ENCODE measurements at regions not wholly inside any gene's neighbourhood (a gene's known extent, or its start where the extent isn't known, plus 50 kb on each side); places are given as distances from the start of the nearest gene placed in this dataset.

DNA sequence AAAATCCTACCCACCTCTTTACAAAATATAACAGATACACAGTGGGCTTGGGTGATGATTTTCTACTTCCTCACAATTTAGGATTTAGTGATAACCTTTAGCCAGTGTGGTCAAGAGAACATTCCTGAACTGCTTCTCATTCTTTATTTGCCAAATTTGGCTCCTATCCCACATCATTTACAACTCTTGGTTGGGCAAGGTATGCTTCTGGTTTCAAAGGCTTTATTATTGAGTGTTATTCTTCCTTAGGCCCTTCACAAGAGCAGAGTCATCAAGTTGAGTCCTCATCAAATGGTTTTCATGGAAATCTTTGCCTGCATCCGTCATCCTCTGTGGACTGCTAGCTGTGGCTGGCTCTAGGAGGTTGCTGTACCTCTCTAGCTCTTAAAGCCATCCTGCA lies 472.0 kb upstream of the ETAA1 start:
- TF ChIP-seq, protein P1, sequence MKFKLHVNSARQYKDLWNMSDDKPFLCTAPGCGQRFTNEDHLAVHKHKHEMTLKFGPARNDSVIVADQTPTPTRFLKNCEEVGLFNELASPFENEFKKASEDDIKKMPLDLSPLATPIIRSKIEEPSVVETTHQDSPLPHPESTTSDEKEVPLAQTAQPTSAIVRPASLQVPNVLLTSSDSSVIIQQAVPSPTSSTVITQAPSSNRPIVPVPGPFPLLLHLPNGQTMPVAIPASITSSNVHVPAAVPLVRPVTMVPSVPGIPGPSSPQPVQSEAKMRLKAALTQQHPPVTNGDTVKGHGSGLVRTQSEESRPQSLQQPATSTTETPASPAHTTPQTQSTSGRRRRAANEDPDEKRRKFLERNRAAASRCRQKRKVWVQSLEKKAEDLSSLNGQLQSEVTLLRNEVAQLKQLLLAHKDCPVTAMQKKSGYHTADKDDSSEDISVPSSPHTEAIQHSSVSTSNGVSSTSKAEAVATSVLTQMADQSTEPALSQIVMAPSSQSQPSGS (tag by site-specific recombination; IDR thresholded peaks at IDR 0.05; ENCODE audit: low read depth): no peak
- TF ChIP-seq, protein P2, sequence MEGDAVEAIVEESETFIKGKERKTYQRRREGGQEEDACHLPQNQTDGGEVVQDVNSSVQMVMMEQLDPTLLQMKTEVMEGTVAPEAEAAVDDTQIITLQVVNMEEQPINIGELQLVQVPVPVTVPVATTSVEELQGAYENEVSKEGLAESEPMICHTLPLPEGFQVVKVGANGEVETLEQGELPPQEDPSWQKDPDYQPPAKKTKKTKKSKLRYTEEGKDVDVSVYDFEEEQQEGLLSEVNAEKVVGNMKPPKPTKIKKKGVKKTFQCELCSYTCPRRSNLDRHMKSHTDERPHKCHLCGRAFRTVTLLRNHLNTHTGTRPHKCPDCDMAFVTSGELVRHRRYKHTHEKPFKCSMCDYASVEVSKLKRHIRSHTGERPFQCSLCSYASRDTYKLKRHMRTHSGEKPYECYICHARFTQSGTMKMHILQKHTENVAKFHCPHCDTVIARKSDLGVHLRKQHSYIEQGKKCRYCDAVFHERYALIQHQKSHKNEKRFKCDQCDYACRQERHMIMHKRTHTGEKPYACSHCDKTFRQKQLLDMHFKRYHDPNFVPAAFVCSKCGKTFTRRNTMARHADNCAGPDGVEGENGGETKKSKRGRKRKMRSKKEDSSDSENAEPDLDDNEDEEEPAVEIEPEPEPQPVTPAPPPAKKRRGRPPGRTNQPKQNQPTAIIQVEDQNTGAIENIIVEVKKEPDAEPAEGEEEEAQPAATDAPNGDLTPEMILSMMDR (tag by site-specific recombination; IDR thresholded peaks at IDR 0.05): no peak
